Neural cell (in vitro differentiated cells): ENCODE measurements at regions not wholly inside any gene's neighbourhood (a gene's known extent, or its start where the extent isn't known, plus 50 kb on each side); places are given as distances from the start of the nearest gene placed in this dataset.

Source experiments
- H2AFZ ChIP-seq: fragments of 200-600, 300-800 bp; sonication (generic), shearing (Covaris generic); 2 replicates; pipeline ENCODE4 v1.6.0; 2014; ENCODE audit warnings: low read depth, mild to moderate bottlenecking, antibody characterized with exemption, low read length, moderate library complexity
- H3F3A ChIP-seq: fragments of 200-600 bp; shearing (Covaris generic); 2 replicates; pipeline ENCODE4 v1.6.1; 2016; ENCODE audit warnings: mild to moderate bottlenecking, moderate library complexity, mixed read lengths, antibody characterized with exemption, low read length; ENCODE audit not compliant: insufficient read depth, poor library complexity, severe bottlenecking
- H3K27ac ChIP-seq: fragments of 200-600, 300-800 bp; sonication (generic), shearing (Covaris generic); 2 replicates; pipeline ENCODE4 v1.5.1; 2014; ENCODE audit warnings: mild to moderate bottlenecking, low read length, moderate library complexity
- H3K27me3 ChIP-seq: fragments of 300-800, 200-600 bp; sonication (generic), shearing (Covaris generic); 2 replicates; pipeline ENCODE4 v1.6.0; 2014; ENCODE audit warnings: mild to moderate bottlenecking, low read depth, low read length, moderate library complexity; ENCODE audit not compliant: insufficient read depth
- H3K36me3 ChIP-seq: fragments of 300-800, 200-600 bp; sonication (generic), shearing (Covaris generic); 2 replicates; pipeline ENCODE4 v1.5.1; 2014; ENCODE audit warnings: mild to moderate bottlenecking, antibody characterized with exemption, low read length, moderate library complexity; ENCODE audit not compliant: insufficient read depth
- H3K4me2 ChIP-seq: fragments of 300-800, 200-600 bp; sonication (generic), shearing (Covaris generic); 2 replicates; pipeline ENCODE4 v1.6.0; 2014; ENCODE audit warnings: mild to moderate bottlenecking, low read length
- H3K4me3 ChIP-seq: fragments of 300-800, 200-600 bp; sonication (generic), shearing (Covaris generic); 2 replicates; pipeline ENCODE4 v1.5.1; 2014; ENCODE audit warnings: mild to moderate bottlenecking, low read length, moderate library complexity
- H3K79me2 ChIP-seq: fragments of 200-600 bp; shearing (Covaris generic); replicated peaks from 2 replicates; pipeline ENCODE4 v1.6.0; 2014; ENCODE audit warnings: mild to moderate bottlenecking, low read length, moderate library complexity; ENCODE audit not compliant: insufficient read depth
- H3K9ac ChIP-seq: fragments of 300-800, 200-600 bp; sonication (generic), shearing (Covaris generic); 2 replicates; pipeline ENCODE4 v1.6.1; 2016; ENCODE audit warnings: mild to moderate bottlenecking, low read length, mixed read lengths
- H3K9me2 ChIP-seq: fragments of 200-600 bp; shearing (Covaris generic); 2 replicates; pipeline ENCODE4 v1.6.1; 2016; ENCODE audit warnings: mild to moderate bottlenecking, low read length, mixed read lengths; ENCODE audit not compliant: insufficient read depth
- H3K9me3 ChIP-seq: fragments of 200-600, 300-800 bp; sonication (generic), shearing (Covaris generic); 2 replicates; pipeline ENCODE4 v1.6.1; 2016; ENCODE audit warnings: mild to moderate bottlenecking, mixed run types, low read length, moderate library complexity, mixed read lengths
- H4K20me1 ChIP-seq: fragments of 200-600 bp; shearing (Covaris generic); 2 replicates; pipeline ENCODE4 v1.6.1; 2016; ENCODE audit warnings: mild to moderate bottlenecking, mixed run types; ENCODE audit not compliant: insufficient read depth
- EP300 ChIP-seq: fragments of 450-650 bp; conservative IDR thresholded peaks from 2 replicates; pipeline ENCODE4 v1.6.1; 2014; ENCODE audit warnings: antibody characterized with exemption, mild to moderate bottlenecking, moderate library complexity; ENCODE audit not compliant: poor library complexity, severe bottlenecking
- EZH2 ChIP-seq: fragments of 200-600, 300-800 bp; shearing (Covaris generic), sonication (generic); IDR thresholded peaks from 2 replicates; pipeline ENCODE4 v1.6.1; 2014; ENCODE audit warnings: antibody characterized with exemption, low read length, borderline replicate concordance, mild to moderate bottlenecking; ENCODE audit not compliant: insufficient read depth, poor library complexity, severe bottlenecking
- MXI1 ChIP-seq: fragments of 450-650 bp; conservative IDR thresholded peaks from 2 replicates; pipeline ENCODE4 v1.6.1; 2014; ENCODE audit warnings: antibody characterized with exemption, mild to moderate bottlenecking; ENCODE audit not compliant: poor library complexity, severe bottlenecking
- POLR2AphosphoS5 ChIP-seq: IDR thresholded peaks from 2 replicates; pipeline ENCODE4 v1.6.1; 2012
- RAD21 ChIP-seq: fragments of 450-650 bp; conservative IDR thresholded peaks from 2 replicates; pipeline ENCODE4 v1.6.1; 2014; ENCODE audit warnings: antibody characterized with exemption, mild to moderate bottlenecking, moderate library complexity
- SMC3 ChIP-seq: fragments of 450-650 bp; conservative IDR thresholded peaks from 2 replicates; pipeline ENCODE4 v1.6.1; 2014; ENCODE audit warnings: antibody characterized with exemption, mild to moderate bottlenecking, moderate library complexity; ENCODE audit not compliant: poor library complexity
- TAF1 ChIP-seq: IDR thresholded peaks from 2 replicates; pipeline ENCODE4 v1.6.1; 2012; ENCODE audit warnings: low read depth
- TF ChIP-seq, protein P1 (sequence below): fragments of 450-650 bp; IDR thresholded peaks from 2 replicates; pipeline ENCODE4 v1.5.1; 2014; ENCODE audit warnings: antibody characterized with exemption, mild to moderate bottlenecking, moderate library complexity; ENCODE audit not compliant: poor library complexity, severe bottlenecking
- TF ChIP-seq, protein P2 (sequence below): IDR thresholded peaks from 2 replicates; pipeline ENCODE4 v1.6.1; 2012; ENCODE audit warnings: borderline replicate concordance

DNA sequence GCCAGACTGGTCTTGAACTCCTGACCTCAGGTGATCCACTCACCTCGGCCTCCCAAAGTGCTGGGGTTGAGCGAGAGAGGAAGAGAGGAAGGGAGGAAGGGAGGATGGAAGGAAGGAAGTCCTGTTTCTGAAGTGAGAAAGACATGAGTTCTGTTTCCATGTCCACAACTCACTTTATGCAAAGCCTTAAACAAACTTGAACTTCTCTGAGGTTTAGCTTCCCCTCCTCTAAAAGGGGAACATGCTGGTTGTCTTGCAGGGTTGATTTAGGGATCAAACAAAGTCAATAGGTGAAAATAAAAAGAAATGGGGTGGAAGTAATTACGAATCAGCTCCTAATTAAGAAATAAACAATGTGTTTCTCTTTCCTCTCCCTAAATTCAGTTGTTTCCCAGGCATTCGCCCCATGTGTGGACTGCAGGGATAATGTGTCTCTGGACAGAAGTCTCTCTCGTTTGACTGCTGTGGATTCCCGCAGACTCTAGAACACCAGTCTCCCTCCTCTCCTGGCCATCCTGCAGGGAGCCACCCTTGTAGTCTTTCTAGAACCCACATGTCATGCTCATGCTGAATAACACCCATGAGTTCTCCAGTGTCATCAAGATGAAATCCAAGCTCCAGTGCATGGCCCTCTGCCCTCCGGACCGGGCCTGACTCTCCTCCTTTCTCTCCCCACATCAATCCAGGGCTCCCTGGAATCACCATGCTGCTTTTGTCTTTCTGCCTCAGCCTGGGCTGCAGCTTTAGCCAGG lies 229.3 kb upstream of the TRIB2 start:
- Histone ChIP-seq H3K79me2 (no peaks in the 10 kb centered on the region), H3K27me3 (no peaks in the 10 kb centered on the region), H2AFZ (no peak overlapping the region), H3K9me2 (no peaks in the 10 kb centered on the region), H3K9ac (no peak overlapping the region), H3K4me2 (no peak overlapping the region), H3F3A (no peaks in the 10 kb centered on the region), H3K36me3 (no peaks in the 10 kb centered on the region), H3K4me3 (no peak overlapping the region), H4K20me1 (no peaks in the 10 kb centered on the region), H3K9me3 (no peaks in the 10 kb centered on the region), H3K27ac (no peak overlapping the region)
- TF ChIP-seq TAF1 (no peak), EP300 (no peak), POLR2AphosphoS5 (no peak), EZH2 (no peak), MXI1 (no peak), SMC3 (no peak), RAD21 (no peak)
- TF ChIP-seq, protein P1, sequence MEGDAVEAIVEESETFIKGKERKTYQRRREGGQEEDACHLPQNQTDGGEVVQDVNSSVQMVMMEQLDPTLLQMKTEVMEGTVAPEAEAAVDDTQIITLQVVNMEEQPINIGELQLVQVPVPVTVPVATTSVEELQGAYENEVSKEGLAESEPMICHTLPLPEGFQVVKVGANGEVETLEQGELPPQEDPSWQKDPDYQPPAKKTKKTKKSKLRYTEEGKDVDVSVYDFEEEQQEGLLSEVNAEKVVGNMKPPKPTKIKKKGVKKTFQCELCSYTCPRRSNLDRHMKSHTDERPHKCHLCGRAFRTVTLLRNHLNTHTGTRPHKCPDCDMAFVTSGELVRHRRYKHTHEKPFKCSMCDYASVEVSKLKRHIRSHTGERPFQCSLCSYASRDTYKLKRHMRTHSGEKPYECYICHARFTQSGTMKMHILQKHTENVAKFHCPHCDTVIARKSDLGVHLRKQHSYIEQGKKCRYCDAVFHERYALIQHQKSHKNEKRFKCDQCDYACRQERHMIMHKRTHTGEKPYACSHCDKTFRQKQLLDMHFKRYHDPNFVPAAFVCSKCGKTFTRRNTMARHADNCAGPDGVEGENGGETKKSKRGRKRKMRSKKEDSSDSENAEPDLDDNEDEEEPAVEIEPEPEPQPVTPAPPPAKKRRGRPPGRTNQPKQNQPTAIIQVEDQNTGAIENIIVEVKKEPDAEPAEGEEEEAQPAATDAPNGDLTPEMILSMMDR = no peak

DNA sequence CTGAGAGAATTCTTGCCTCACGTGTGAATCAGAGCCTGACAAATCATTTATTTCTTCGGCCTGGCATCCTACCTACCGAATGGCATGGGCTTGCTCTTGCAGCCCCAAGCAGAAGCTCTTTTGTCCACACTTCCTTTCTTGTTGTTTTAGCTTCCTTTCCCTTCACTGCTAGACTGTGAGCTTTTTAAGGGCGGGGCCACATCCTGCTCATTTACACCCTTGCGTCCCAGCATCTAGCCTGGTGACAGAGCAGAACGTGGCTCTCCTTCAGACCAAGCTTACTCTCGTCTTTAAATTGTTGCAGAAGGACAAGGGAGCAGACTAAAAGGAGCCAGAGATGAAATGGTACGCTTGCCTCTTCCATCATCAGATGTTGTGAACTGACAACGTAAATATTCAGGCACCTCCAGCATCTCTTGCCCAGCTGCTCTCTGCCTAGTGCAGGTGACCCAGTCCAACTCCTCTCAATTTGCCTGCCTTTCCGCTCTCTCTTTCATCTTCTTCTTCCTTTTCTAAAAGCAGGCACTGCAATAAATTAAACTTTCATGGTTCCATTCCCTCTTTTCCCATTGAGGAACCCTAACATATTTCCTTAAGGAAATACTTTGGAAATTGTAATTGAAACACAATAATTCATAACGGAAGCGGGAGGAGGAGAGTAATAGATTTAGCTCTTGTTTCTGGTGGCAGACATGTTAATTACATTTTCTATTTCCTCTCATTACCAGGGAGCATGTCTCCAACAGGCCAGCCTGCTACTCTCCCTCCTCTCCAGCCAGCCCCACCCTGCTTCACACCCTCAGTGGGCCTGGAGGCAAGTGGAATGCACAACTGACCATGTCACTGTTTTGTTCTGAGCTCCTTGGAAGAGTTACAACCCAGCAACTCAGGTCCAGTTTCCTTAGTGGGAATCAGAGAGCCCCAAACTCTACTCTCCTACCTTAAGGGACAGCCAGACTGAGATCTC lies 228.1 kb upstream of the TRIB2 start:
- Histone ChIP-seq H3K9ac (no peak overlapping the region), H3K27me3 (no peaks in the 10 kb centered on the region), H3K9me3 (no peaks in the 10 kb centered on the region), H3K4me2 (no peak overlapping the region), H3K27ac (no peak overlapping the region), H3K4me3 (no peak overlapping the region), H3K36me3 (no peaks in the 10 kb centered on the region), H3F3A (no peaks in the 10 kb centered on the region), H4K20me1 (no peaks in the 10 kb centered on the region), H2AFZ (no peak overlapping the region), H3K9me2 (no peaks in the 10 kb centered on the region), H3K79me2 (no peaks in the 10 kb centered on the region)
- TF ChIP-seq SMC3 (no peak), TAF1 (no peak), RAD21 (no peak), EP300 (no peak), MXI1 (no peak), POLR2AphosphoS5 (no peak)

DNA sequence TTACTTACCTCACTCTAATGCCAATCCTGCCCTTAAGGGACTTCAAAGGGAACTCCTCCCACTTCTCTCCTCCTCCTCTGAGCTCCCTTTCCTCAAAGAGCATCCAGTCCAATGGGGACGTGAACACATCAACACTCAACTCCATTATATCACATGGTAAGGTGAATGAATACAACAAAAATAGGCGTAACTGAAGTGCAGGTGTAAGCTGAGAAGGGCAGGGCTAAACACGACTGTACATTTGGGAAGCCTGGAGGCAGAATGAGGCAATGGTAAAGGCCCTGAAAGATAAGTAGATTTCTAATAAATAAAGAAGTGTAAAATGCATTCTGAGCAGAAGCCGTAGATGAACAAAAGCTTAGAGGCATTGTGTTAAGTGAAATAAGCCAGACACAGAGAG lies 226.1 kb upstream of the TRIB2 start:
- TF ChIP-seq EZH2 (no peak), POLR2AphosphoS5 (no peak), RAD21 (no peak), EP300 (no peak), SMC3 (no peak), TAF1 (no peak), MXI1 (no peak)
- TF ChIP-seq, protein P1 = no peak
- TF ChIP-seq, protein P2, sequence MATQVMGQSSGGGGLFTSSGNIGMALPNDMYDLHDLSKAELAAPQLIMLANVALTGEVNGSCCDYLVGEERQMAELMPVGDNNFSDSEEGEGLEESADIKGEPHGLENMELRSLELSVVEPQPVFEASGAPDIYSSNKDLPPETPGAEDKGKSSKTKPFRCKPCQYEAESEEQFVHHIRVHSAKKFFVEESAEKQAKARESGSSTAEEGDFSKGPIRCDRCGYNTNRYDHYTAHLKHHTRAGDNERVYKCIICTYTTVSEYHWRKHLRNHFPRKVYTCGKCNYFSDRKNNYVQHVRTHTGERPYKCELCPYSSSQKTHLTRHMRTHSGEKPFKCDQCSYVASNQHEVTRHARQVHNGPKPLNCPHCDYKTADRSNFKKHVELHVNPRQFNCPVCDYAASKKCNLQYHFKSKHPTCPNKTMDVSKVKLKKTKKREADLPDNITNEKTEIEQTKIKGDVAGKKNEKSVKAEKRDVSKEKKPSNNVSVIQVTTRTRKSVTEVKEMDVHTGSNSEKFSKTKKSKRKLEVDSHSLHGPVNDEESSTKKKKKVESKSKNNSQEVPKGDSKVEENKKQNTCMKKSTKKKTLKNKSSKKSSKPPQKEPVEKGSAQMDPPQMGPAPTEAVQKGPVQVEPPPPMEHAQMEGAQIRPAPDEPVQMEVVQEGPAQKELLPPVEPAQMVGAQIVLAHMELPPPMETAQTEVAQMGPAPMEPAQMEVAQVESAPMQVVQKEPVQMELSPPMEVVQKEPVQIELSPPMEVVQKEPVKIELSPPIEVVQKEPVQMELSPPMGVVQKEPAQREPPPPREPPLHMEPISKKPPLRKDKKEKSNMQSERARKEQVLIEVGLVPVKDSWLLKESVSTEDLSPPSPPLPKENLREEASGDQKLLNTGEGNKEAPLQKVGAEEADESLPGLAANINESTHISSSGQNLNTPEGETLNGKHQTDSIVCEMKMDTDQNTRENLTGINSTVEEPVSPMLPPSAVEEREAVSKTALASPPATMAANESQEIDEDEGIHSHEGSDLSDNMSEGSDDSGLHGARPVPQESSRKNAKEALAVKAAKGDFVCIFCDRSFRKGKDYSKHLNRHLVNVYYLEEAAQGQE = no peak
- H2AFZ ChIP-seq = no peak overlapping the region

More for the DNA sequence above, 226.1 kb upstream of the TRIB2 start:
- Histone ChIP-seq H3K27ac (no peak overlapping the region), H3K9me2 (no peaks in the 10 kb centered on the region), H3K4me2 (no peak overlapping the region), H3K4me3 (no peak overlapping the region), H3K79me2 (no peaks in the 10 kb centered on the region), H3K36me3 (no peaks in the 10 kb centered on the region), H3K9ac (no peak overlapping the region), H4K20me1 (no peaks in the 10 kb centered on the region), H3F3A (no peaks in the 10 kb centered on the region), H3K27me3 (no peaks in the 10 kb centered on the region), H3K9me3 (no peaks in the 10 kb centered on the region)
